KMS-11 (cell line): ENCODE measurements at regions not wholly inside any gene's neighbourhood (a gene's known extent, or its start where the extent isn't known, plus 50 kb on each side); places are given as distances from the start of the nearest gene placed in this dataset.

Source experiments
- H2AFZ ChIP-seq: fragments of 200-600 bp; sonication (generic); 2 replicates; pipeline ENCODE4 v1.6.1; 2016; ENCODE audit warnings: antibody characterized with exemption, mixed run types, low read depth
- H3K27ac ChIP-seq: fragments of 200-600 bp; sonication (generic); 2 replicates; pipeline ENCODE4 v1.6.1; 2016; ENCODE audit warnings: mild to moderate bottlenecking, mixed run types
- H3K27me3 ChIP-seq: fragments of 200-600 bp; sonication (generic); 2 replicates; pipeline ENCODE4 v1.6.1; 2017; ENCODE audit warnings: mild to moderate bottlenecking, low read depth, mixed run types, moderate library complexity; ENCODE audit not compliant: insufficient read depth
- H3K36me3 ChIP-seq: fragments of 200-600 bp; sonication (generic); 2 replicates; pipeline ENCODE4 v1.6.1; 2017; ENCODE audit warnings: mild to moderate bottlenecking, mixed run types; ENCODE audit not compliant: insufficient read depth
- H3K4me1 ChIP-seq: fragments of 200-600 bp; sonication (generic); 2 replicates; pipeline ENCODE4 v1.6.1; 2016; ENCODE audit warnings: mild to moderate bottlenecking, low read depth, mixed run types; ENCODE audit not compliant: poor library complexity, severe bottlenecking
- H3K4me2 ChIP-seq: fragments of 200-600 bp; sonication (generic); 2 replicates; pipeline ENCODE4 v1.7.0; 2016; ENCODE audit warnings: mild to moderate bottlenecking, mixed run types
- H3K4me3 ChIP-seq: fragments of 200-600 bp; sonication (generic); IDR thresholded peaks from 2 replicates; pipeline ENCODE4 v1.6.1; 2017; ENCODE audit warnings: low read depth, low read length, mixed read lengths; ENCODE audit not compliant: insufficient read depth
- H3K79me2 ChIP-seq: fragments of 200-600 bp; sonication (generic); 2 replicates; pipeline ENCODE4 v1.6.1; 2016; ENCODE audit warnings: low read depth, mixed run types; ENCODE audit not compliant: insufficient read depth
- H3K9ac ChIP-seq: fragments of 200-600 bp; sonication (generic); 2 replicates; pipeline ENCODE4 v1.6.1; 2016; ENCODE audit warnings: mild to moderate bottlenecking, mixed run types
- H4K20me1 ChIP-seq: fragments of 200-600 bp; sonication (generic); 2 replicates; pipeline ENCODE4 v1.6.1; 2016; ENCODE audit warnings: mild to moderate bottlenecking, mixed run types; ENCODE audit not compliant: insufficient read depth
- TF ChIP-seq, protein P1 (sequence below): fragments of 200-600 bp; sonication (generic); conservative IDR thresholded peaks from 2 replicates; pipeline ENCODE4 v1.6.1; 2017; ENCODE audit warnings: low read depth, mild to moderate bottlenecking, antibody characterized with exemption, low read length, moderate library complexity, mixed read lengths

DNA sequence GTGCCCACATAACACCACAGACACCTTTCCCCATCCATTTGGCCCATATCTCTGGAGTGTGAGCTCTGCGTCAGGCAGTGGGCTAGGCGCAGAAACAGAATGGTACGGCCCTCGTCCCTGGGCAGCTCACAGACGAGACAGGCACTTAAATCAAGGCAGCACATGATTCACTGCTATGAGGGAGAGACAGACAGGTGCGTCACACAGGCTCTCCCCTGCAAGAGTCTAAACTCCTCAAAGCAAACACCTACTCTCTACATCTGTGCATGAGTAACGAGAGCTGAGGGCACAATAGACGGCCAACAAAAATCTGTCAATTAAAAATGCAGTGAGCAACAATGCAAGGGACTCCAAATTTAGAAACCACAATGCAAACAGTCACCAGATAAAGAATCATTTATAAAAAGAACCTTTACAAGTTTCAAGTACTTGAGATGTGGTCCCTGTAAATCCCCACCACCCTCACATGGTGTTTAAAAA is 348.9 kb downstream of the UQCRFS1 start:
- no peak overlapping the region for H3K9ac ChIP-seq
- no peaks in the 10 kb centered on the region for H3K79me2 ChIP-seq
- no peaks in the 10 kb centered on the region for H3K27me3 ChIP-seq
- H3K4me1 ChIP-seq, result no peaks in the 10 kb centered on the region
- H2AFZ ChIP-seq, result no peak overlapping the region
- H3K27ac ChIP-seq, result no peak overlapping the region
- H3K4me3 ChIP-seq, result no peak overlapping the region
- H3K4me2 ChIP-seq, result no peak overlapping the region
- H3K36me3 ChIP-seq, result no peaks in the 10 kb centered on the region
- H4K20me1 ChIP-seq, result no peaks in the 10 kb centered on the region
- TF ChIP-seq, protein P1, sequence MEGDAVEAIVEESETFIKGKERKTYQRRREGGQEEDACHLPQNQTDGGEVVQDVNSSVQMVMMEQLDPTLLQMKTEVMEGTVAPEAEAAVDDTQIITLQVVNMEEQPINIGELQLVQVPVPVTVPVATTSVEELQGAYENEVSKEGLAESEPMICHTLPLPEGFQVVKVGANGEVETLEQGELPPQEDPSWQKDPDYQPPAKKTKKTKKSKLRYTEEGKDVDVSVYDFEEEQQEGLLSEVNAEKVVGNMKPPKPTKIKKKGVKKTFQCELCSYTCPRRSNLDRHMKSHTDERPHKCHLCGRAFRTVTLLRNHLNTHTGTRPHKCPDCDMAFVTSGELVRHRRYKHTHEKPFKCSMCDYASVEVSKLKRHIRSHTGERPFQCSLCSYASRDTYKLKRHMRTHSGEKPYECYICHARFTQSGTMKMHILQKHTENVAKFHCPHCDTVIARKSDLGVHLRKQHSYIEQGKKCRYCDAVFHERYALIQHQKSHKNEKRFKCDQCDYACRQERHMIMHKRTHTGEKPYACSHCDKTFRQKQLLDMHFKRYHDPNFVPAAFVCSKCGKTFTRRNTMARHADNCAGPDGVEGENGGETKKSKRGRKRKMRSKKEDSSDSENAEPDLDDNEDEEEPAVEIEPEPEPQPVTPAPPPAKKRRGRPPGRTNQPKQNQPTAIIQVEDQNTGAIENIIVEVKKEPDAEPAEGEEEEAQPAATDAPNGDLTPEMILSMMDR, result no peak

DNA sequence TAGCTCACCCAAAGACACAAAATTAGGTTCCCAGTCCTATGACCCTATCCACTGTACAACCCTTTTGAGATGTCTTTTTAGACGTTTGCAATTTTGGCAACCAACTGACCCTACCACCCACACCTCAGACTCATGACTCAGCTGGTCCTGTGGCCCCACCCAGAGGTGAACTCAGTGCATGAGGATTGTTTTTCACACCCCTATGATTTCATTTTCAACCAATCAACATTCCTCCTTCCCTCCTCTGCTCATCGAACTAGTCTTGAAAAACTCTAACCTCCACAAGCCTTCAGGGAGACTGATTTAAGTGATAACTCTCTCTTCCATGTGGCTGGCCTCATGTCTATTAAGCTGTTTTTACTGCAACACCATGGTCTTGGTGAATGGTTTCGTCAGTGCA is 350.7 kb downstream of the UQCRFS1 start:
- Histone ChIP-seq H3K4me2 (no peak overlapping the region), H3K27ac (no peak overlapping the region), H3K36me3 (no peaks in the 10 kb centered on the region), H3K79me2 (no peaks in the 10 kb centered on the region), H3K9ac (no peak overlapping the region), H3K4me3 (no peak overlapping the region), H4K20me1 (no peaks in the 10 kb centered on the region), H3K4me1 (no peaks in the 10 kb centered on the region), H3K27me3 (no peaks in the 10 kb centered on the region), H2AFZ (no peak overlapping the region)
- TF ChIP-seq, protein P1, result no peak

DNA sequence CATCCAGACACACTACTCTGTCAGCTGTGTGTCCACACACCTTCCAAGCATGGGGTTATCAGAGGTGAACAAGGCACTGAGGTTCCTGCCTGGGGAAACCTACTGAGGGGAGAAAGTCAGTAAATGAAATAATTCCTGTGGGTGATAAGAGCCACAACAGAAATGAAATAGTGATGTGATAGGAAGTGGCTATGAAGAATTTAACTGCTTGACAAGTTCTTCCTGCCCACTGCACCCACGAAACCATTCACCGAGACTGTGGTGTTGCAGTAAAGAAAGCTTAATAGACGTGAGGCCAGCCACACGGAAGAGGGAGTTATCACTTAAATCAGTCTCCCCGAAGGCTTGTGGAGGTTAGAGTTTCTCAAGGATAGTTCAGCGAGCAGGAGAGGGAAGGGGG is 353.1 kb downstream of the UQCRFS1 start:
- Histone ChIP-seq H3K4me1 (no peaks in the 10 kb centered on the region), H3K4me3 (no peak overlapping the region), H3K79me2 (no peaks in the 10 kb centered on the region), H3K4me2 (no peak overlapping the region), H2AFZ (no peak overlapping the region), H4K20me1 (no peaks in the 10 kb centered on the region), H3K27me3 (no peaks in the 10 kb centered on the region), H3K9ac (no peak overlapping the region), H3K27ac (no peak overlapping the region), H3K36me3 (no peaks in the 10 kb centered on the region)
- TF ChIP-seq, protein P1, result no peak

DNA sequence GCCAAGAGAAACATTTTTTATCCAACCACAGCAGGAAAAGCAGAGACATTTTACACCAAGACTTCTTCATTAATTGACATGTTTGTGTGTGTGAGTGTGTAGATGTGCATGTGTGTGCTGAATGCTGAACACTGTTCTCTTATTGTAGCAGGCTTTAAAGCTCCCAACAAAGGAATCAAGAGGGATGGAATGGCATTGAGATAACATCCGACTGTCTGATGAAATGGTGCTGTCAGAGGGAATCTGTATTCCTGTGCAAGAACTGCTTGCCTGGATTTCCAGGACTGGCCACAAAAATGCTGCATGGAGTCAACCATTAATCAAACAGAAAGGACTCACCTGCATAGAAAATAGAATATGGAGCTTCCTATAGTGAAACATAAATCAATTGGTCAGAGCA is 354.0 kb downstream of the UQCRFS1 start:
- Histone ChIP-seq H2AFZ (no peak overlapping the region), H3K27me3 (no peaks in the 10 kb centered on the region)
- TF ChIP-seq, protein P1, result no peak

More for the DNA sequence above, 354.0 kb downstream of the UQCRFS1 start:
- Histone ChIP-seq H3K36me3 (no peaks in the 10 kb centered on the region), H3K4me1 (no peaks in the 10 kb centered on the region), H3K4me2 (no peak overlapping the region), H3K79me2 (no peaks in the 10 kb centered on the region), H3K4me3 (no peak overlapping the region), H3K27ac (no peak overlapping the region), H3K9ac (no peak overlapping the region), H4K20me1 (no peaks in the 10 kb centered on the region)
